Esophagus squamous epithelium (tissue), 4 donors: ENCODE measurements at regions not wholly inside any gene's neighbourhood (a gene's known extent, or its start where the extent isn't known, plus 50 kb on each side); places are given as distances from the start of the nearest gene placed in this dataset.

Experiments
- POLR2A ChIP-seq, 4 donors: fragments of 450-650 bp; IDR thresholded peaks; one replicate each; pipeline ENCODE4 v1.6.1; 2017; ENCODE audit warnings: antibody characterized with exemption in 4 of 4, mild to moderate bottlenecking in 4 of 4, moderate library complexity in 3 of 4
- TF ChIP-seq, protein P1 (sequence below), 6 experiments: fragments of 450-650 bp in 4 of 6; fragments of 200-600 bp in 2 of 6; sonication (generic) in 2 of 6; IDR thresholded peaks; one replicate each; pipeline ENCODE4 v1.5.1; 2016 to 2019; ENCODE audit warnings: antibody characterized with exemption in 6 of 6, mild to moderate bottlenecking in 4 of 6, moderate library complexity in 4 of 6

DNA sequence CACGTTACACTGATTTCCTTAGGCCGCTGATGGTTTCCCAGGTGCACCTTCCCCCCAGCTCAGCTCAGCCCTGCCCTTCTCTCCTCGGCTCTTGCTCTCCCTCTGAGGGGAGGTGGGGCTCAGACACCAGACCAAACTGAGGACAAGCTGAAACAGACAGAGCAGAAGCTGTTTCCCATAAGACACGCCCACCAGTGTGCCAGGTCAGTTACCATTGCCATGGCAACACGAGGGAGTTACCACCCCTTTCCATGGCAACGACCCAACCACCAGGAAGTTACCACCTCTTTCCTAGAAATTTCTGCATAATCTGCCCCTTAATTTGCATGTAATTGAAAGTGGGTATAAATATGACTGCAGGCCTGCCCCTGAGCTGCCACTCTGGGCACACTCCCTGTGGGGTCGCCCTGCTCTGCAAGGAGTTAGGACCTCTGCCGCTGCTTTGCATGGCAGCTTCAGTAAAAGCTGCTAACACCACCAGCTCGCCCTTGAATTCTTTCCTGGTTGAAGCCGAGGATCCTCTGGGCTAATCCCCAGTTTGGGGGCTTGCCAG is 120.9 kb upstream of the SMIM21 start:
- TF ChIP-seq, protein P1, sequence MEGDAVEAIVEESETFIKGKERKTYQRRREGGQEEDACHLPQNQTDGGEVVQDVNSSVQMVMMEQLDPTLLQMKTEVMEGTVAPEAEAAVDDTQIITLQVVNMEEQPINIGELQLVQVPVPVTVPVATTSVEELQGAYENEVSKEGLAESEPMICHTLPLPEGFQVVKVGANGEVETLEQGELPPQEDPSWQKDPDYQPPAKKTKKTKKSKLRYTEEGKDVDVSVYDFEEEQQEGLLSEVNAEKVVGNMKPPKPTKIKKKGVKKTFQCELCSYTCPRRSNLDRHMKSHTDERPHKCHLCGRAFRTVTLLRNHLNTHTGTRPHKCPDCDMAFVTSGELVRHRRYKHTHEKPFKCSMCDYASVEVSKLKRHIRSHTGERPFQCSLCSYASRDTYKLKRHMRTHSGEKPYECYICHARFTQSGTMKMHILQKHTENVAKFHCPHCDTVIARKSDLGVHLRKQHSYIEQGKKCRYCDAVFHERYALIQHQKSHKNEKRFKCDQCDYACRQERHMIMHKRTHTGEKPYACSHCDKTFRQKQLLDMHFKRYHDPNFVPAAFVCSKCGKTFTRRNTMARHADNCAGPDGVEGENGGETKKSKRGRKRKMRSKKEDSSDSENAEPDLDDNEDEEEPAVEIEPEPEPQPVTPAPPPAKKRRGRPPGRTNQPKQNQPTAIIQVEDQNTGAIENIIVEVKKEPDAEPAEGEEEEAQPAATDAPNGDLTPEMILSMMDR (IDR thresholded peaks at IDR 0.05) = no peak
- no peak for TF ChIP-seq POLR2A (IDR thresholded peaks at IDR 0.05)
